Fibroblast of mammary gland (primary cell): ENCODE measurements at regions not wholly inside any gene's neighbourhood (a gene's known extent, or its start where the extent isn't known, plus 50 kb on each side); places are given as distances from the start of the nearest gene placed in this dataset.

Experiments
- DNase-seq: peaks from one replicate; pipeline ENCODE4 v3.0.0-alpha.2; 2010; ENCODE audit warnings: low read depth
- H3K4me3 ChIP-seq: 2 replicates; pipeline ENCODE4 v1.5.1; 2011; ENCODE audit warnings: low read depth, mild to moderate bottlenecking, low read length, moderate library complexity; ENCODE audit not compliant: control insufficient read depth
- CTCF ChIP-seq: conservative IDR thresholded peaks from 2 replicates; pipeline ENCODE4 v1.5.1; 2011; ENCODE audit warnings: low read depth, low read length, inconsistent platforms; ENCODE audit not compliant: control insufficient read depth, insufficient read depth

DNA sequence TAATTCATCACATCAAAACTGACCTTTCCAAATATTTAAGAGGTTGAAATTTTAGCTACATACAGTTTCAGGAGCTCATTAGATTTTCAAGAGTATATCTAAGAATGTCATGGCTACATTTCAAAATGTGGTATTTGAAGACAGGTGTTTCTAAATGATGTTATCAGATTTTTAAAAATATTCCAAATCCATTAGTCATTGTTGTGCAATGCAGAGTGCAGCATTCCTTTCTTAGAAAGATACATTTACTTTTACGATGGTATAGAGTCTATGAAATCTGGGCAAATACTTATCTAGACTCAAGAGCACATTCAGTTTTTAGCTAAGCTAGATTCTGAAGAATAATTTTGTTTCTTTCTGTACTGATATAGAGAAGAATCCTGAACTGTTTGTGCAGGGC is 230.3 kb downstream of the CHRM3 start:
- DNase-seq, result no peak
- no peak overlapping the region for H3K4me3 ChIP-seq
- no peak for TF ChIP-seq CTCF

DNA sequence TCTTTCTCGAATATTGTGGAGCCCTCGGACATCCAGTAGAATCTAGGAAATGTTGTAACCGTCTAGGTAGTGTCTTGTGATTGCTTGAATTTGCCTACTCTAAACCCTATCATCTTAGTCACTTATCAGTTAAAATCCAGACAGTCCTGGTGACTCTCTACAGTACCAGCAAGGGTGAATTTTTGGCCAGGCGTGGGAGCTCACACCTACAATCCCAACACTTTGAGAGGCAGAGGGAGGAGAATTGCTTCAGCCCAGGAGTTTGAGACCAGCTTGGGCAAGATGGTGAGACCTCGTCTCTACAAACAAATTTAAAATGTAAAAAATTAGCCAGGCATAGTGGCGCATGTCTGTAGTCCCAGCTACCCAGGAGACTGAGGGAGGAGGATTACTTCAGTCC is 230.9 kb downstream of the CHRM3 start:
- DNase-seq, result no peak
- TF ChIP-seq CTCF, result no peak
- H3K4me3 ChIP-seq, result no peak overlapping the region

DNA sequence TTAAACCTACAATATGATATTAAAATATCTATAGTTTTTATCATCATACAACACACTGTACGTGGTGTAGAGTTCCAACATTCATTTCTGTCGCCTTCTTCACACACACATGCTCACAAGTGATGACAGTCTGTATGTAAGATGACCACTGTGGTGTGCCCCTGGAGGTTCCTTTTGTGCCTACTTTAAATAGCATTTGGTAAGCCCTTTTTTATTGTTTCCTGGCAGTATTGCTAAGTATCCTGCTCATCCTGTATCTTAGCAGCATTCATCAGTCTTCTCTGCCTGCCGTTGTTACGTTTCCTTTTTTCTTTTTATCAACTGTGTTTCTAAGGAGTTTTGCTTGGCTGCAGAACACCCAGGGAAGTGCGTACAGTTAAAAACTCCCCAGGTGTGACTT is 231.4 kb downstream of the CHRM3 start:
- H3K4me3 ChIP-seq, result no peak overlapping the region
- no peak for TF ChIP-seq CTCF
- DNase-seq, result no peak

- no peak for DNase-seq
- no peak overlapping the region for H3K4me3 ChIP-seq
- TF ChIP-seq CTCF, result no peak
These were observed 232.8 kb downstream of the CHRM3 start for GRCh38 chr1:239619190-239619589.

- TF ChIP-seq CTCF, result no peak
These were observed 244.4 kb downstream of the CHRM3 start for GRCh38 chr1:239630767-239631166.

GRCh38 chr1:239633432-239633831 is 247.1 kb downstream of the CHRM3 start:
- TF ChIP-seq CTCF, result no peak

More at GRCh38 chr1:239630767-239631166, 244.4 kb downstream of the CHRM3 start:
- H3K4me3 ChIP-seq, result no peak overlapping the region
- DNase-seq, result no peak

DNA sequence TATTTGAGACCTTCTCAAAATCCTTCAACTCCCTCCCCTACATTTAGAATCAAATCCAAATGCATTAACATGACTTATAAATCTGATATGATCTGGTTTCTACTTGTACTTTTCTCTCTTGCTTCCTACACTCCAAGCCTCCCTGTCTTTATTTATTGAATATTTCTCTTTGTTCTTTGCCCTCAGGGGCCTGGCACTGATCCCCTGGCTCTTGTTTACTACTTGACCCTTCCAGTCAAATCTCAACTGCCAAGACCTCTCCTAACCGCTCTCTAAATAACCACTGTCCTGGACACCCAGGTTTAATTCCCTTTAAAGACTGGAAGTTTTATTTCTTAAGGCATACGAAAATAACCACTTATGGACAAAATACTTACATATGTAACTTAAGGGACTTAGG is 248.9 kb downstream of the CHRM3 start:
- TF ChIP-seq CTCF, result no peak
- no peak for DNase-seq

More at GRCh38 chr1:239633432-239633831, 247.1 kb downstream of the CHRM3 start:
- no peak for DNase-seq
- H3K4me3 ChIP-seq, result no peak overlapping the region

More for the DNA sequence above, 248.9 kb downstream of the CHRM3 start:
- no peak overlapping the region for H3K4me3 ChIP-seq
